HG02885 (cell line): ENCODE measurements at regions not wholly inside any gene's neighbourhood (a gene's known extent, or its start where the extent isn't known, plus 50 kb on each side); places are given as distances from the start of the nearest gene placed in this dataset.
"Not testable (repeated sequence)": the region's sequence is repeated elsewhere in the genome, so short reads cannot be mapped to it uniquely, and the experiment has no call there.

ENCODE experiments used
- ATAC-seq: cut with Tn5 transposase; IDR thresholded peaks from one replicate; pipeline ENCODE4 v1.9.1; 2021; ENCODE audit warnings: mild to moderate bottlenecking; ENCODE audit not compliant: unreplicated experiment, poor library complexity

GRCh38 chr3:148510561-148510960, 187.1 kb upstream of the AGTR1 start:
- no peak for ATAC-seq

DNA sequence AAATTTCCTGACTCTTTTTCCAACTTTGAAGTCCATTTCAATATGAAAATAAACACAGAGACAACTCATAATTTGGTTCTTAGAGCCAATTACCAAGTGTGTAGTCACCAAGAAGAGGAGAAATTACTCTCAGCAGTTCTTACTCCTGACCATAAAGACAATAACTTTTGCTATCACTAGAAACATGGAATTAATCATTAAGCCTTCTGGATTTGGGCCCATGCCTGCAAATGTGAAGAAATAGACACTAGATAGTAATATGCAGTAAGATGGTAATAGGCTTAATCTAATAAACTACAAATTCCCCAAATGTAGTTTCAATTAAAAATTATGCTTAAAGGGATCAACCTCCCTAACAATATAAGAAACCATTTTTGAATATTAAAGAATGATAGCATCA, 185.1 kb upstream of the AGTR1 start:
- ATAC-seq = no peak

GRCh38 chr3:148513096-148513543, 184.6 kb upstream of the AGTR1 start:
- no peak for ATAC-seq

DNA sequence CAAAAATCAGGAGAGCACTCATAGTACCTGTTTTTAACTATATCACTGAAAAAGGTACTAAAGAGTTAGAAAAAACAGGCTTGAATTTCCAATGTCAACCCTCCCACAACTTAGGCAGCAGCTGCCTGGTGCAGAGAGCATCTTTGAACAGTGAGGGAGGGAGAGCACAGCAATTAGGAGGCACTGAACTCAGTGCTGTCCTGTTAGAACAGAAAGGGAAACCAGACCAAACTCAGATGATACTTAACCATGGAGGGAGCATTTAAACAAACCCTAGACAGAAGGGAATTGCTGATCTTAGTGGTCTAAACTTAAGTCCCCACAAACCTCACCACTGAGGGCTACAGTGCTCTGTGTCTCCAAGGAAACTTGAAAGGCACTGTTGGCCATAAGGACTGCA, 179.2 kb upstream of the AGTR1 start:
- no peak for ATAC-seq

DNA sequence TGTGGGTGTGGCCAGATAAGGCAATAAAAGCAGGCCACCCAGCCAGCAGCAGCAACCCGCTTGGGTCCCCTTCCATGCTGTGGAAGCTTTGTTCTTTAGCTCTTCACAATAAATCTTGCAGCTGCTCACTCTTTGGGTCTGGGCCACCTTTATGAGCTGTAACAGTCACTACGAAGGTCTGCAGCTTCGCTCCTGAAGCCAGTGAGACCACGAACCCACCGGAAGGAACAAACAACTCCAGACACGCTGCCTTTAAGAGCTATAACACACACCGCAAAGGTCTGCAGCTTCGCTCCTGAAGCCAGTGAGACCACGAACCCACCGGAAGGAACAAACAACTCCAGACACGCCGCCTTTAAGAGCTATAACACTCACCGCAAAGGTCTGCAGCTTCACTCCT, 172.1 kb upstream of the AGTR1 start:
- not testable (repeated sequence) for ATAC-seq

GRCh38 chr3:148528024-148528423, 169.7 kb upstream of the AGTR1 start:
- no peak for ATAC-seq

GRCh38 chr3:148531836-148532235, 165.9 kb upstream of the AGTR1 start:
- ATAC-seq = no peak

GRCh38 chr3:148532326-148532725, 165.4 kb upstream of the AGTR1 start:
- ATAC-seq = no peak

DNA sequence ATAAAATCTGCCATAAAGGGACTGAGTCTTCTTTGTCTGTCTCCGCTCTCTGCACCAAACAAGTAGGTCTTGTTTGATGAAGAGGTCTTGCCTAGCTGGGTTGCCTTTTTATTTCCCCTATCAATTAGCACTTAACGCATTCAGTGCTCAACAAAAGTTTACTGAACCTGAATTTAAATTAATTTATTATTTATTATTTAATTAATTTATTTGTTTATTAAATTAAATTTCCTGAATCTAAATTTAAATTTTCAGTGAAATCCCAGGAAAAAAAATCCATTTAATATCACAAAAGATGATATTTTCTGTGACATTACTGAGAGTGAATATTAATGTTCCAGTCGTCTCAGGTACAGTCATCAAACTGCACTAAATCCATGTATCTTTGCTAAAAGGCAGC, 164.9 kb upstream of the AGTR1 start:
- ATAC-seq = no peak

GRCh38 chr3:148534089-148534988, 163.4 kb upstream of the AGTR1 start:
- ATAC-seq = no peak

- no peak for ATAC-seq
Measured at GRCh38 chr3:148535001-148535400, 162.7 kb upstream of the AGTR1 start.

- ATAC-seq = no peak
Measured at GRCh38 chr3:148540266-148540665, 157.4 kb upstream of the AGTR1 start.

DNA sequence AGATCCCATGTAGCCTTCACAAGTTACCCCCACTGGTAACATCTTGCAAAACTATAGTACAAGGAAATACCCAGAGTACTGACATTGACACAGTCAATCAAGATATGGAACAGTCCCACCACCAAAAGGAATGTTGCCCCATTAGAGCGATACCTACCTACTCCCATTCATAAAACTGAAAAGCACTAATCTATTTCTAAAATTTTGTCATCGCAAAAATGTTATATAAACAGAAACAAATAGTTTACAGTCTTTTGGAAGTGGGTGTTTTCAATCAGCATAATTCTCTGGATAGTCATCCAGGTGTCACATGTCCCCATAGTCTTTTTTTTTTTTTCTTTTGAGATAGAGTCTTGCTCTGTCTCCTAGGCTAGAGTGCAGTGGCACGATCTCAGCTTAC, 156.9 kb upstream of the AGTR1 start:
- ATAC-seq = no peak

DNA sequence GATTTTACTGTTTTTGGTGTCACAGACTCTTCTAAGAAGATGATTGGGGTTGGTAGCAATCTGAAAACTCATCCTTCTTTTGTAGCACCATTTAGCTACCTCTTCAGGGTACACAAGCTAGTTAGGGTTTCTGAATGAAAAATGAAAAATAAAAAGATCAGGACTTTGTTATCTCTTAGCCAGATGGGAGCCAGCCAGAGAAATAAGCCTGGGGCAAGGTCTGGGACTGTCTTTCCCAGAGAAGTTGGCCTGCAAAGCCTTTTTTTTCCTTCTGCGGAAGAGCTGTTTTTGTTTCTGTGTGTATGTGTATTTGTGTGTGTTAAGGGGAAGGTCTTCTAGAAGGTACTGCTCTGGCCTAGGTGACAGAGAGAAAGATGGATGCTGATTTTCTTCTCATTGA, 150.7 kb upstream of the AGTR1 start:
- ATAC-seq = no peak

GRCh38 chr3:148551767-148552260, 145.9 kb upstream of the AGTR1 start:
- ATAC-seq = no peak

- no peak for ATAC-seq
Measured at GRCh38 chr3:148554367-148554766, 143.3 kb upstream of the AGTR1 start.

DNA sequence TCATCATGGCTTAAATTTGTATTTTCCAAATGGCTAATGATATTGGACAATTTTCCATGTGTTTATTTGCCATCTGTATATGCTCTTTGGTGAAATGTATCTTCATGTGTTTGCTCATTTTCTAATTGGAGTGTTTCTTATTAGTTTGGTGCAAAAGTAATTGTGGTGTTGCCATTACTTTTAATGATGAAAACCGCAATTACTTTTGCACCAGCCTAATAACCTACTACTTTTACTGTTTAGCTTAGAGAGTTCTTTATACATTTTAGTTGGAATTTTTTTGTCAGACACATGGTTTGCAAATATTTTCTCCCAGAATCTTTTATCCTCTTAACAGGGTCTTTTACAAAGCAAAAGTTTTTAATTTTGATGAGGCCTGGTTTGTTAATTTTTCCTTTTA, 141.0 kb upstream of the AGTR1 start:
- ATAC-seq = no peak

DNA sequence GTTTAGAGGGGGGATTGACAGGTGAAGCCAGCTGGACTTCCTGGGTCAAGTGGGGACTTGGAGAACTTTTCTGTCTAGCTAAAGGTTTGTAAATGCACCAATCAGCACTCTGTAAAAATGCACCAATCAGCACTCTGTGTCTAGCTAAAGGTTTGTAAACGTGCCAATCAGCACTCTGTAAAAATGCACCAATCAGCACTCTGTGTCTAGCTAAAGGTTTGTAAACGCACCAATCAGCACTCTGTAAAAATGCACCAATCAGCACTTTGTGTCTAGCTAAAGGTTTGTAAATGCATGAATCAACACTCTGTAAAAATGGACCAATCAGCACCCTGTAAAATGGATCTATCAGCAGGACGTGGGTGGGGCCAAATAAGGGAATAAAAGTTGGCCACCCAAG, 120.1 kb upstream of the AGTR1 start:
- not testable (repeated sequence) for ATAC-seq

GRCh38 chr3:148582126-148582525, 115.6 kb upstream of the AGTR1 start:
- ATAC-seq = no peak

DNA sequence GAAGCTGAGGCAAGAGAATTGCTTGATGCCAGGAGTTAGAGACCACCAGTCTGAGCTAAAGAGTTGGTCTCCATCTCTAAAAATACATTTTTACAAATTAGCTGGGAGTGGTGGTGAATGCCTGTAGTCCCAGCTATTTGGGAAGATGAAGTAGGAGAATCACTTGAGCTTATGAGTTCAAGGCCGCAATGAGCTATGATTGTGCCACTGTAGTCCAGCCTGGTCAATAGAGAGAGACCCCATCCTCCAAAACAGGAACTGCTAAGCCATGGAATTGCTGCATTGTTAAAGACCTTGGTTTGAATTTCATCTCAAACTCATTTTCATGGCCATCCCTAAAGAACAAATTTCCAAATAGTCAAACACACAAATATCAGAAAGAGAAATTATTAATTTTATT, 113.9 kb upstream of the AGTR1 start:
- no peak for ATAC-seq

GRCh38 chr3:148584438-148584837, 113.3 kb upstream of the AGTR1 start:
- no peak for ATAC-seq
